SK-N-SH (cell line): ENCODE measurements at regions not wholly inside any gene's neighbourhood (a gene's known extent, or its start where the extent isn't known, plus 50 kb on each side); places are given as distances from the start of the nearest gene placed in this dataset.

Source experiments
- CTCF ChIA-PET: fragments of 300-600, 350-600 bp; formaldehyde crosslinking; extraction: SDS; loops from one replicate; lab custom pipeline; 2021; lab: Yijun Ruan, JAX
- POLR2A ChIA-PET: fragments of 350-600 bp; sonication (Branson Sonifier 250); formaldehyde crosslinking; extraction: SDS; loops from one replicate; lab custom pipeline; 2020; ENCODE audit warnings: antibody characterized with exemption, inconsistent platforms; lab: Yijun Ruan, JAX
- DNase-seq: peaks from one replicate; pipeline ENCODE4 v3.0.0; 2012
- H2AFZ ChIP-seq: fragments of 200-600 bp; sonication (generic); 2 replicates; pipeline ENCODE4 v1.8.1; 2016; ENCODE audit warnings: antibody characterized with exemption, mild to moderate bottlenecking, low read depth
- H3F3A ChIP-seq: fragments of 200-600 bp; sonication (generic); replicated peaks from 2 replicates; pipeline ENCODE3; 2016; ENCODE audit warnings: antibody characterized with exemption, mild to moderate bottlenecking; ENCODE audit not compliant: insufficient read depth
- H3K27ac ChIP-seq, 2 experiments: fragments of 200-500 bp in 1 of 2; fragments of 200-600 bp in 1 of 2; sonication (Bioruptor generic) in 1 of 2; sonication (generic), shearing (Covaris generic) in 1 of 2; 2 replicates each; pipeline versions ENCODE4 v1.5.1 to v1.6.1; 2014 to 2016; ENCODE audit warnings: low read depth in 2 of 2, inconsistent platforms in 1 of 2, low read length in 1 of 2, mild to moderate bottlenecking in 1 of 2, mixed read lengths in 1 of 2
- H3K27me3 ChIP-seq: fragments of 200-600 bp; sonication (generic), shearing (Covaris generic); 2 replicates; pipeline ENCODE4 v1.6.1; 2016; ENCODE audit warnings: mixed run types; ENCODE audit not compliant: insufficient read depth
- H3K36me3 ChIP-seq, 2 experiments: fragments of 200-500 bp in 1 of 2; fragments of 200-600 bp in 1 of 2; sonication (Bioruptor generic) in 1 of 2; sonication (generic) in 1 of 2; replicated peaks in 1 of 2; 2 replicates each; pipeline versions ENCODE3 to v1.5.1; 2014 to 2016; ENCODE audit warnings: low read length in 1 of 2, mild to moderate bottlenecking in 1 of 2; ENCODE audit not compliant: insufficient read depth in 2 of 2, control insufficient read depth in 1 of 2
- H3K4me1 ChIP-seq, 2 experiments: fragments of 200-500 bp in 1 of 2; fragments of 200-600 bp in 1 of 2; sonication (Bioruptor generic) in 1 of 2; sonication (generic), shearing (Covaris generic) in 1 of 2; 2 replicates each; pipeline versions ENCODE4 v1.5.1 to v1.6.1; 2014 to 2016; ENCODE audit warnings: low read depth in 1 of 2, low read length in 1 of 2, mixed run types in 1 of 2; ENCODE audit not compliant: insufficient read depth in 2 of 2, control insufficient read depth in 1 of 2
- H3K4me2 ChIP-seq: fragments of 200-600 bp; sonication (generic), shearing (Covaris generic); 2 replicates; pipeline ENCODE4 v1.6.1; 2017; ENCODE audit warnings: mixed run types
- H3K4me3 ChIP-seq, 2 experiments: fragments of 200-500 bp in 1 of 2; fragments of 200-600 bp in 1 of 2; sonication (Bioruptor generic) in 1 of 2; sonication (generic), shearing (Covaris generic) in 1 of 2; 2 replicates each; pipeline versions ENCODE4 v1.5.1 to v1.8.1; 2014 to 2016; ENCODE audit warnings: low read depth in 2 of 2, inconsistent platforms in 1 of 2, low read length in 1 of 2, mild to moderate bottlenecking in 1 of 2, mixed read lengths in 1 of 2, moderate library complexity in 1 of 2
- H3K79me2 ChIP-seq: fragments of 200-600 bp; sonication (generic); 2 replicates; pipeline ENCODE4 v1.8.1; 2017; ENCODE audit warnings: mild to moderate bottlenecking; ENCODE audit not compliant: insufficient read depth
- H3K9ac ChIP-seq: fragments of 200-600 bp; sonication (generic); 2 replicates; pipeline ENCODE4 v1.6.1; 2017; ENCODE audit warnings: mixed run types
- H3K9me2 ChIP-seq: fragments of 200-600 bp; sonication (generic); 2 replicates; pipeline ENCODE4 v1.6.1; 2017; ENCODE audit warnings: mixed run types
- H3K9me3 ChIP-seq: fragments of 200-600 bp; sonication (generic); 2 replicates; pipeline ENCODE4 v1.6.1; 2017; ENCODE audit warnings: mixed run types, mild to moderate bottlenecking, moderate library complexity
- H4K20me1 ChIP-seq: fragments of 200-600 bp; sonication (generic); 2 replicates; pipeline ENCODE4 v1.6.1; 2017; ENCODE audit warnings: mild to moderate bottlenecking, mixed run types; ENCODE audit not compliant: insufficient read depth
- CHD2 ChIP-seq: fragments of 150-350 bp; IDR thresholded peaks from 2 replicates; pipeline ENCODE4 v1.6.1; 2018; ENCODE audit warnings: low read length; ENCODE audit not compliant: partially characterized antibody
- CTCF ChIP-seq: fragments of 200-600 bp; sonication (generic); IDR thresholded peaks from 2 replicates; pipeline ENCODE4 v1.6.1; 2017; ENCODE audit warnings: antibody characterized with exemption, mild to moderate bottlenecking, moderate library complexity
- FOSL2 ChIP-seq: IDR thresholded peaks from 2 replicates; pipeline ENCODE4 v1.4.0; 2012; ENCODE audit warnings: low read depth, mild to moderate bottlenecking, moderate library complexity, borderline replicate concordance
- FOXM1 ChIP-seq: IDR thresholded peaks from 2 replicates; pipeline ENCODE4 v1.4.0; 2012; ENCODE audit warnings: low read depth, mild to moderate bottlenecking
- MAX ChIP-seq: IDR thresholded peaks from 2 replicates; pipeline ENCODE4 v1.4.0; 2012; ENCODE audit warnings: low read depth
- NRF1 ChIP-seq: IDR thresholded peaks from 2 replicates; pipeline ENCODE4 v1.6.1; 2012; ENCODE audit warnings: low read depth, mild to moderate bottlenecking, low read length
- POLR2AphosphoS5 ChIP-seq: IDR thresholded peaks from 2 replicates; pipeline ENCODE4 v1.6.1; 2012; ENCODE audit warnings: low read depth, low read length
- RAD21 ChIP-seq: IDR thresholded peaks from 2 replicates; pipeline ENCODE4 v1.6.1; 2012; ENCODE audit warnings: mild to moderate bottlenecking, low read length
- REST ChIP-seq: IDR thresholded peaks from 2 replicates; pipeline ENCODE4 v1.6.1; 2012; ENCODE audit warnings: mild to moderate bottlenecking, low read depth, low read length, moderate library complexity
- RFX5 ChIP-seq: IDR thresholded peaks from 2 replicates; pipeline ENCODE4 v1.6.1; 2012; ENCODE audit warnings: mild to moderate bottlenecking, improper control_type of control experiment, low read length
- RXRA ChIP-seq: IDR thresholded peaks from 2 replicates; pipeline ENCODE4 v1.4.0; 2012; ENCODE audit warnings: low read depth, mild to moderate bottlenecking, borderline replicate concordance
- TAF1 ChIP-seq: IDR thresholded peaks from 2 replicates; pipeline ENCODE4 v1.6.1; 2012; ENCODE audit warnings: low read depth, mild to moderate bottlenecking, low read length, moderate library complexity, borderline replicate concordance
- TCF12 ChIP-seq: IDR thresholded peaks from 2 replicates; pipeline ENCODE4 v1.4.0; 2012
- TEAD4 ChIP-seq: IDR thresholded peaks from 2 replicates; pipeline ENCODE4 v1.4.0; 2012; ENCODE audit warnings: mild to moderate bottlenecking, borderline replicate concordance; ENCODE audit not compliant: insufficient read depth
- USF2 ChIP-seq: fragments of 150-350 bp; IDR thresholded peaks from 2 replicates; pipeline ENCODE4 v1.6.1; 2017; ENCODE audit warnings: antibody characterized with exemption, low read length, low read depth, borderline replicate concordance
- YY1 ChIP-seq: IDR thresholded peaks from 2 replicates; pipeline ENCODE4 v1.4.0; 2012; ENCODE audit warnings: low read depth, mild to moderate bottlenecking
- WGBS: methylation state at CpG from one replicate; pipeline ENCODE4 v1.1.6; 2017; ENCODE audit warnings: low lambda C conversion rate; 5-methylcytosine and 5-hydroxymethylcytosine counted together
- TF ChIP-seq, protein P1 (sequence below): fragments of 150-350 bp; IDR thresholded peaks from 2 replicates; pipeline ENCODE4 v1.6.1; 2016; ENCODE audit warnings: mild to moderate bottlenecking, low read depth, low read length

- TF ChIP-seq REST, result no peak
- TF ChIP-seq CHD2, result no peak
- no peak for TF ChIP-seq NRF1
- no peak for TF ChIP-seq RXRA
Observed at GRCh38 chr6:163834226-163834970, 419.9 kb downstream of the QKI start (continued).

- Histone ChIP-seq H3K27me3 (no peaks in the 10 kb centered on the region), H3K4me3 (no peak overlapping the region), H3K9ac (no peak overlapping the region), H3K4me2 (no peak overlapping the region), H3K79me2 (no peaks in the 10 kb centered on the region), H3F3A (no peaks in the 10 kb centered on the region), H3K9me3 (no peaks in the 10 kb centered on the region), H3K27ac (no peak overlapping the region), H2AFZ (no peak overlapping the region), H3K36me3 (no peaks in the 10 kb centered on the region), H3K4me1 (no peaks in the 10 kb centered on the region; a peak in 1 of 4 replicates), H3K9me2 (no peaks in the 10 kb centered on the region), H4K20me1 (no peaks in the 10 kb centered on the region)
- no peak for DNase-seq
- ChIA-PET POLR2A (no interaction called here), CTCF (no interaction called here)
- TF ChIP-seq YY1, result no peak
- TF ChIP-seq CTCF, result no peak
- TF ChIP-seq USF2, result no peak
- TF ChIP-seq RAD21, result no peak
- TF ChIP-seq FOSL2, result no peak
- TF ChIP-seq MAX, result no peak
- TF ChIP-seq POLR2AphosphoS5, result no peak
- TF ChIP-seq, protein P1, sequence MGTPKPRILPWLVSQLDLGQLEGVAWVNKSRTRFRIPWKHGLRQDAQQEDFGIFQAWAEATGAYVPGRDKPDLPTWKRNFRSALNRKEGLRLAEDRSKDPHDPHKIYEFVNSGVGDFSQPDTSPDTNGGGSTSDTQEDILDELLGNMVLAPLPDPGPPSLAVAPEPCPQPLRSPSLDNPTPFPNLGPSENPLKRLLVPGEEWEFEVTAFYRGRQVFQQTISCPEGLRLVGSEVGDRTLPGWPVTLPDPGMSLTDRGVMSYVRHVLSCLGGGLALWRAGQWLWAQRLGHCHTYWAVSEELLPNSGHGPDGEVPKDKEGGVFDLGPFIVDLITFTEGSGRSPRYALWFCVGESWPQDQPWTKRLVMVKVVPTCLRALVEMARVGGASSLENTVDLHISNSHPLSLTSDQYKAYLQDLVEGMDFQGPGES, result no peak
- TF ChIP-seq RFX5, result no peak
- TF ChIP-seq FOXM1, result no peak
- no peak for TF ChIP-seq TEAD4
- TF ChIP-seq TCF12, result no peak
- no peak for TF ChIP-seq TAF1
- 27% methylated on average over 2 of the region's 2 CpGs for WGBS
Observed at GRCh38 chr6:163831736-163832135, 417.2 kb downstream of the QKI start.
